ENCODE measurements at regions not wholly inside any gene's neighbourhood (a gene's known extent, or its start where the extent isn't known, plus 50 kb on each side); places are given as distances from the start of the nearest gene placed in this dataset.
A peak's percentile ranks its signal among the peaks of the same experiment; 100 is the strongest.

GRCh38 chr4:20317424-20317985 is 65.8 kb downstream of the SLIT2 start:
- H3K27me3 ChIP-seq (ENCODE audit: insufficient read depth, low read depth): no peaks in the 10 kb centered on the region
- H3K27ac ChIP-seq: peak overlapping the region; percentile 90
- peak overlapping the region; percentile 68 for H3K4me2 ChIP-seq
- peak overlapping the region; percentile 56 for H3K9ac ChIP-seq
- no peaks in the 10 kb centered on the region for H4K20me1 ChIP-seq (ENCODE audit: insufficient read depth)
- H3K79me2 ChIP-seq (ENCODE audit: insufficient read depth, low read depth): no peaks in the 10 kb centered on the region
- H3K36me3 ChIP-seq (ENCODE audit: insufficient read depth): no peaks in the 10 kb centered on the region
- H2AFZ ChIP-seq (ENCODE audit: low read depth): peak overlapping the region; percentile 67; the same call in 1 of the 2 replicates
- TF ChIP-seq CTCF (conservative IDR thresholded peaks at IDR 0.05; ENCODE audit: low read depth, low read length): no peak
- H3K4me1 ChIP-seq (ENCODE audit: low read depth, poor library complexity, severe bottlenecking): peaks cover 81% of the 10 kb centered on the region
- no peak overlapping the region for H3K4me3 ChIP-seq (IDR thresholded peaks at IDR 0.05; ENCODE audit: insufficient read depth, low read depth, low read length)

- no peak overlapping the region for H3K4me3 ChIP-seq (IDR thresholded peaks at IDR 0.05; ENCODE audit: insufficient read depth, low read depth, low read length)
- H4K20me1 ChIP-seq (ENCODE audit: insufficient read depth): no peaks in the 10 kb centered on the region
- H3K79me2 ChIP-seq (ENCODE audit: insufficient read depth, low read depth): no peaks in the 10 kb centered on the region
- TF ChIP-seq CTCF (conservative IDR thresholded peaks at IDR 0.05; ENCODE audit: low read depth, low read length): no peak
- peak overlapping the region; percentile 90 for H3K27ac ChIP-seq
- peak overlapping the region; percentile 67 for H2AFZ ChIP-seq (ENCODE audit: low read depth)
- no peaks in the 10 kb centered on the region for H3K36me3 ChIP-seq (ENCODE audit: insufficient read depth)
- H3K4me2 ChIP-seq: peak overlapping the region; percentile 68
- H3K9ac ChIP-seq: peak overlapping the region; percentile 56
- H3K4me1 ChIP-seq (ENCODE audit: low read depth, poor library complexity, severe bottlenecking): peaks cover 74% of the 10 kb centered on the region
- H3K27me3 ChIP-seq (ENCODE audit: insufficient read depth, low read depth): no peaks in the 10 kb centered on the region
Measured at GRCh38 chr4:20318001-20318908, 66.5 kb downstream of the SLIT2 start.

GRCh38 chr4:20318909-20319277 is 67.2 kb downstream of the SLIT2 start:
- Histone ChIP-seq H3K27me3 (ENCODE audit: insufficient read depth, low read depth) (no peaks in the 10 kb centered on the region), H4K20me1 (ENCODE audit: insufficient read depth) (no peaks in the 10 kb centered on the region), H3K79me2 (ENCODE audit: insufficient read depth, low read depth) (no peaks in the 10 kb centered on the region), H3K4me1 (ENCODE audit: low read depth, poor library complexity, severe bottlenecking) (peaks cover 71% of the 10 kb centered on the region), H3K36me3 (ENCODE audit: insufficient read depth) (no peaks in the 10 kb centered on the region), H3K9ac (peak overlapping the region; percentile 56; the same call in 1 of the 2 replicates), H3K4me3 (IDR thresholded peaks at IDR 0.05; ENCODE audit: insufficient read depth, low read depth, low read length) (no peak overlapping the region), H2AFZ (ENCODE audit: low read depth) (peak overlapping the region; percentile 67), H3K4me2 (peak overlapping the region; percentile 68), H3K27ac (peak overlapping the region; percentile 90)
- no peak for TF ChIP-seq CTCF (conservative IDR thresholded peaks at IDR 0.05; ENCODE audit: low read depth, low read length)

GRCh38 chr4:20319825-20320612 is 68.3 kb downstream of the SLIT2 start:
- H4K20me1 ChIP-seq (ENCODE audit: insufficient read depth): no peaks in the 10 kb centered on the region
- H3K4me2 ChIP-seq: peak overlapping the region; percentile 68
- no peaks in the 10 kb centered on the region for H3K79me2 ChIP-seq (ENCODE audit: insufficient read depth, low read depth)
- H3K9ac ChIP-seq: no peak overlapping the region
- TF ChIP-seq CTCF (conservative IDR thresholded peaks at IDR 0.05; ENCODE audit: low read depth, low read length): no peak
- no peak overlapping the region for H3K4me3 ChIP-seq (IDR thresholded peaks at IDR 0.05; ENCODE audit: insufficient read depth, low read depth, low read length)
- H3K27me3 ChIP-seq (ENCODE audit: insufficient read depth, low read depth): no peaks in the 10 kb centered on the region
- peaks cover 62% of the 10 kb centered on the region for H3K4me1 ChIP-seq (ENCODE audit: low read depth, poor library complexity, severe bottlenecking)
- no peaks in the 10 kb centered on the region for H3K36me3 ChIP-seq (ENCODE audit: insufficient read depth)
- no peak overlapping the region for H2AFZ ChIP-seq (ENCODE audit: low read depth)
- H3K27ac ChIP-seq: peak overlapping the region; percentile 90; the same call in 1 of the 2 replicates
